ENCODE measurements at regions not wholly inside any gene's neighbourhood (a gene's known extent, or its start where the extent isn't known, plus 50 kb on each side); places are given as distances from the start of the nearest gene placed in this dataset.

DNA sequence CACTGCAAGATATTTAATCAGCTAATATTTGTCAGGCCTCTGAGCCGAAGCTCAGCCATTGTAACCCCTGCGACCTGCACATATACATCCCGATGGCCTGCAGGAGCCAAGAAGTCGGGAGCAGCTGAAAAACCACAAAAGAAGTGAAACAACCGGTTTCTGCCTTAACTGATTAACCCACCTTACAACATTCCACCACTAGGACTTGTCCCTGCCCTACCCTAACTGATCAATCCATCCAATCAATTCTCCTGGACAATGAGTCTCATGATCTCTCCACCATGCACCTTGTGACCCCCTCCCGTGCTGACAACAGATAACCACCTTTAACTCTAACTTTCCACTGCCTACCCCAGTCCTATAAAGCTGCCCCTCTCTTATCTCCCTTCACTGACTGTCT is 945.4 kb upstream of the GYPC start:
- no peak for TF ChIP-seq SIN3A (IDR thresholded peaks at IDR 0.05; ENCODE audit: low read depth, low read length)
- TF ChIP-seq FOS (IDR thresholded peaks at IDR 0.05; ENCODE audit: borderline replicate concordance, extremely low read depth, insufficient read length), result no peak
- no peak for TF ChIP-seq BRCA1 (IDR thresholded peaks at IDR 0.05; ENCODE audit: low read depth, low read length)
- TF ChIP-seq ESRRA (IDR thresholded peaks at IDR 0.05; ENCODE audit: low read length), result no peak
- TF ChIP-seq NR2C2 (IDR thresholded peaks at IDR 0.05; ENCODE audit: borderline replicate concordance, control insufficient read depth, insufficient read length, low read depth), result no peak

Measured in GM12878 (cell line).